GM12891 (cell line): ENCODE measurements at regions not wholly inside any gene's neighbourhood (a gene's known extent, or its start where the extent isn't known, plus 50 kb on each side); places are given as distances from the start of the nearest gene placed in this dataset.

Source experiments
- POLR2A ChIP-seq: IDR thresholded peaks from 2 replicates; pipeline ENCODE4 v1.6.1; 2011; ENCODE audit warnings: low read depth, low read length, control low read depth
- TAF1 ChIP-seq: IDR thresholded peaks from 2 replicates; pipeline ENCODE4 v1.6.1; 2011; ENCODE audit warnings: low read depth, low read length, control low read depth

DNA sequence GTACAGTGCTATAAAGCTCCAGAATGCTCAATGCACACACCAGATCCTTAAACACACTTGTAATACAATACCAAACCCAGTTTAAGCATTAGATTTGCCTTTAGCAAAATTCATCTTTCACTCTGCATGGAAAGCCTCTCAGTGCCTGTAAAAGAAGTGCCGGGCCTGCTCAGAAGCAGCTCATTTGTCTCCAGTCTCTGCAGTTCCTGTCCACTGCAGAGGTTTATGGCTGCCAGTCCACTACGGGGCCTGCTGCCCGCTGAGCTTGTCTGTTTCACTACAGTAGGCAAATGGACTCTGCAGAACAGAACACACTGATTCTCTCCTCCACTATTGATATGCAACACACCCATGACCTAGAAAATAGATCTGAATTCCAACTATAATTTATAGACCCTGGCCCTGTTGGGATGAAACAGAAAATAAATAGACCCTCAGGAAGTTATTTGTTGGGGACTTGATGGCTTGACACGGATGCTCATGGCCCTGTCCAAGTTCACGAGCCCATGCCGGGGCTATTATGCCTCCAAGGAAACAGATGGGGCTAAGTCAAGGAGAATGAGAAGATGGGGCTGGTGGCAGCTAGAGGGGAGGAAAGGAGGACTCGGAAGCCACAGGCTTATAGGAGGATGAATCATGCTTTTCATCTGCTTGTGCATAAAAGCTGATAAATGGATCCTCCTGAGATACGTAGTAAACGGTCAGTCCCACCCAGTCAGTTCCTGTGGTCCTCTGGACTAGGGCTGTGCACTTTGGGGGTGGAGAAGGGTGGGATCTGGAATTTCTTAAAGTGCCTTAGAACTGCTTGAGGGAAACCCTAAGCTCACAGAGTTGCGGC is 416.8 kb upstream of the TENM4 start:
- TF ChIP-seq POLR2A (no peak), TAF1 (no peak)
